ENCODE measurements at regions not wholly inside any gene's neighbourhood (a gene's known extent, or its start where the extent isn't known, plus 50 kb on each side); places are given as distances from the start of the nearest gene placed in this dataset.

- POLR2A ChIA-PET = interaction anchor here (0.6 kb wide), 1 partner anchor 417 kb away, joined by 3 read pairs; no protein-coding TSS in a partner anchor
- no peaks in the 10 kb centered on the region for H3K9me3 Mint-ChIP-seq (ENCODE audit: unreplicated experiment)
Observed at GRCh38 chr21:35692311-35692710, 368.0 kb downstream of the SETD4 start.

GRCh38 chr21:35690436-35690835 is 369.9 kb downstream of the SETD4 start:
- H3K4me1 Mint-ChIP-seq (ENCODE audit: insufficient read depth, unreplicated experiment) = no peaks in the 10 kb centered on the region
- ChIA-PET CTCF (no interaction called here), POLR2A (no interaction called here)
- H3K4me3 Mint-ChIP-seq (ENCODE audit: unreplicated experiment) = no peak overlapping the region
- no peaks in the 10 kb centered on the region for H3K36me3 Mint-ChIP-seq (ENCODE audit: insufficient read depth, unreplicated experiment)
- intact Hi-C loops (cut with micrococcal nuclease) = no loop called here
- no peak overlapping the region for H3K27ac Mint-ChIP-seq (ENCODE audit: low read depth, unreplicated experiment)
- no peak for DNase-seq (ENCODE audit: unreplicated experiment)
- no peaks in the 10 kb centered on the region for H3K9me3 Mint-ChIP-seq (ENCODE audit: unreplicated experiment)
- TF ChIP-seq, protein P1, sequence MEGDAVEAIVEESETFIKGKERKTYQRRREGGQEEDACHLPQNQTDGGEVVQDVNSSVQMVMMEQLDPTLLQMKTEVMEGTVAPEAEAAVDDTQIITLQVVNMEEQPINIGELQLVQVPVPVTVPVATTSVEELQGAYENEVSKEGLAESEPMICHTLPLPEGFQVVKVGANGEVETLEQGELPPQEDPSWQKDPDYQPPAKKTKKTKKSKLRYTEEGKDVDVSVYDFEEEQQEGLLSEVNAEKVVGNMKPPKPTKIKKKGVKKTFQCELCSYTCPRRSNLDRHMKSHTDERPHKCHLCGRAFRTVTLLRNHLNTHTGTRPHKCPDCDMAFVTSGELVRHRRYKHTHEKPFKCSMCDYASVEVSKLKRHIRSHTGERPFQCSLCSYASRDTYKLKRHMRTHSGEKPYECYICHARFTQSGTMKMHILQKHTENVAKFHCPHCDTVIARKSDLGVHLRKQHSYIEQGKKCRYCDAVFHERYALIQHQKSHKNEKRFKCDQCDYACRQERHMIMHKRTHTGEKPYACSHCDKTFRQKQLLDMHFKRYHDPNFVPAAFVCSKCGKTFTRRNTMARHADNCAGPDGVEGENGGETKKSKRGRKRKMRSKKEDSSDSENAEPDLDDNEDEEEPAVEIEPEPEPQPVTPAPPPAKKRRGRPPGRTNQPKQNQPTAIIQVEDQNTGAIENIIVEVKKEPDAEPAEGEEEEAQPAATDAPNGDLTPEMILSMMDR (IDR thresholded peaks at IDR 0.05; ENCODE audit: unreplicated experiment) = no peak
- H3K27me3 Mint-ChIP-seq (ENCODE audit: insufficient read depth, unreplicated experiment) = peaks cover 56% of the 10 kb centered on the region
- BruUV-seq (replicated peaks) = no TSS peak

More at GRCh38 chr21:35692311-35692710, 368.0 kb downstream of the SETD4 start:
- H3K4me1 Mint-ChIP-seq (ENCODE audit: insufficient read depth, unreplicated experiment) = no peaks in the 10 kb centered on the region
- intact Hi-C loops (cut with micrococcal nuclease) = no loop called here
- H3K27ac Mint-ChIP-seq (ENCODE audit: low read depth, unreplicated experiment) = no peak overlapping the region
- no peak for DNase-seq (ENCODE audit: unreplicated experiment)
- H3K27me3 Mint-ChIP-seq (ENCODE audit: insufficient read depth, unreplicated experiment) = peaks cover 43% of the 10 kb centered on the region
- H3K4me3 Mint-ChIP-seq (ENCODE audit: unreplicated experiment) = no peak overlapping the region
- H3K36me3 Mint-ChIP-seq (ENCODE audit: insufficient read depth, unreplicated experiment) = no peaks in the 10 kb centered on the region
- CTCF ChIA-PET = interaction anchor here (0.6 to 1.5 kb wide), 2 partner anchors 10 to 15 kb away, joined by 3 read pairs; no protein-coding TSS in a partner anchor
- TF ChIP-seq, protein P1 (IDR thresholded peaks at IDR 0.05; ENCODE audit: unreplicated experiment) = no peak
- no TSS peak for BruUV-seq (replicated peaks)

GRCh38 chr21:35686156-35686555 is 374.2 kb downstream of the SETD4 start:
- ChIA-PET CTCF (no interaction called here), POLR2A (no interaction called here)
- BruUV-seq (replicated peaks) = no TSS peak
- intact Hi-C loops (cut with micrococcal nuclease) = no loop called here
- no peak for DNase-seq (ENCODE audit: unreplicated experiment)
- Mint-ChIP-seq H3K36me3 (ENCODE audit: insufficient read depth, unreplicated experiment) (no peaks in the 10 kb centered on the region), H3K27me3 (ENCODE audit: insufficient read depth, unreplicated experiment) (peaks cover 78% of the 10 kb centered on the region), H3K9me3 (ENCODE audit: unreplicated experiment) (no peaks in the 10 kb centered on the region), H3K4me1 (ENCODE audit: insufficient read depth, unreplicated experiment) (no peaks in the 10 kb centered on the region), H3K27ac (ENCODE audit: low read depth, unreplicated experiment) (no peak overlapping the region), H3K4me3 (ENCODE audit: unreplicated experiment) (no peak overlapping the region)
- TF ChIP-seq, protein P1 (IDR thresholded peaks at IDR 0.05; ENCODE audit: unreplicated experiment) = no peak

DNA sequence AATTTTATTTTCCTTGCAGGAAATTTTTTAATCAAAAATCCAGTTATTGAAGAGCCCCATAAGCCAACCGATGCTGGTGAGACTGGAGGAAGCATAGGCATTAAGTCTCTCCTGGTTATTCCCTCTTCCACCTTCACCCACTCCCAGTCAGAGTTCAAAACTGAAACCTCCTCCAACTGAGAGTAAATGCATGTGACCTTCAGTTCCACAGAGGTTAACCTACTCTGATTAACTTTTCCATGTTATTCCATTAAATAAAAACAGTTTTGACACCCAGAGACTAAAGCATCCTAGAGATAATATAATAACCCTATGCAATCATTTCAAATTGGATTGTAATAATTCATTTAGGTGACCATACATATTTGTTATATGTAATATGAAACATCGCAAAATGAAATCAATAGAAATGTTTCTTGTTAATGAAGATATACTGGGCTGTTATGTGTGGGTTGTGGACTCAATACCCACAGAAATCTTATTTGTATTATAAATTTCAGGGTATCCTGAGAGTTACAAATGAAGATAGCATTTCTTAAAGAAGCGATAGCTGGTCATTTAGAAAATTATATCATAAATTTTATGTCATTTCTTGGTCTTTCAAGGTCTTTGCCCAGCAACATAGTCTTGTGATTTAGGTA is 376.5 kb downstream of the SETD4 start:
- CTCF ChIA-PET = no interaction called here
- POLR2A ChIA-PET = interaction anchor here (1.7 kb wide), 1 partner anchor 14 kb away, joined by 4 read pairs; no protein-coding TSS in a partner anchor
- DNase-seq (ENCODE audit: unreplicated experiment) = no peak
- Mint-ChIP-seq H3K4me1 (ENCODE audit: insufficient read depth, unreplicated experiment) (no peaks in the 10 kb centered on the region), H3K4me3 (ENCODE audit: unreplicated experiment) (no peak overlapping the region), H3K27ac (ENCODE audit: low read depth, unreplicated experiment) (no peak overlapping the region), H3K9me3 (ENCODE audit: unreplicated experiment) (no peaks in the 10 kb centered on the region), H3K36me3 (ENCODE audit: insufficient read depth, unreplicated experiment) (no peaks in the 10 kb centered on the region), H3K27me3 (ENCODE audit: insufficient read depth, unreplicated experiment) (peaks cover 84% of the 10 kb centered on the region)
- TF ChIP-seq, protein P1 (IDR thresholded peaks at IDR 0.05; ENCODE audit: unreplicated experiment) = no peak
- BruUV-seq (replicated peaks) = no TSS peak
- intact Hi-C loops (cut with micrococcal nuclease) = no loop called here

Data from MCF 10A (cell line).